ENCODE measurements at regions not wholly inside any gene's neighbourhood (a gene's known extent, or its start where the extent isn't known, plus 50 kb on each side); places are given as distances from the start of the nearest gene placed in this dataset.

DNA sequence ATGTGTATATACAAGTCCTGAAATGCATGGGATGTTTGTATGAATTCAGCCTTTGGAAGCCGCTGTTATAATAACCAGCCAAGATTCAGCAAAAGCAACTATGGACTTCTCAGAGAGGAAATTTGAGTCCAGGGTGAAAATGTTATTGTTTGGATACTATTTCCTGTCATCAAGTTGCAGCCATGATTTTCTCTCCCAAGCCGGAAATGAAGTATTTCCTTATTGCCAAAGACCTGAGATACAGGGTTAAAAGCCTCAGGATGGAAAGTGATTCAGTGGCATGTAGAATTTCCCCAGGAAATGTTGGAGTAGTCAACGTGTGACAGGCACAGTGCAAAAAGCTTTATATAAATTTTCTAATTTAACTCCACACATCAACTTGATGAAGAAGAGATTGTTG, 133.9 kb downstream of the IRS2 start:
- in situ Hi-C loops (cut with HindIII; ENCODE audit: low pct_unique_long_range_greater_than_20kb, low sequenced_read_pairs): no loop called here
- DNase-seq (ENCODE audit: low read depth, low spot score): no peak

GRCh38 chr13:109651854-109652253, 134.5 kb downstream of the IRS2 start:
- no peak for DNase-seq (ENCODE audit: low read depth, low spot score)
- in situ Hi-C loops (cut with HindIII; ENCODE audit: low pct_unique_long_range_greater_than_20kb, low sequenced_read_pairs): no loop called here

- in situ Hi-C loops (cut with HindIII; ENCODE audit: low pct_unique_long_range_greater_than_20kb, low sequenced_read_pairs): no loop called here
- DNase-seq (ENCODE audit: low read depth, low spot score): no peak
Observed at GRCh38 chr13:109651311-109651710, 135.1 kb downstream of the IRS2 start.

DNA sequence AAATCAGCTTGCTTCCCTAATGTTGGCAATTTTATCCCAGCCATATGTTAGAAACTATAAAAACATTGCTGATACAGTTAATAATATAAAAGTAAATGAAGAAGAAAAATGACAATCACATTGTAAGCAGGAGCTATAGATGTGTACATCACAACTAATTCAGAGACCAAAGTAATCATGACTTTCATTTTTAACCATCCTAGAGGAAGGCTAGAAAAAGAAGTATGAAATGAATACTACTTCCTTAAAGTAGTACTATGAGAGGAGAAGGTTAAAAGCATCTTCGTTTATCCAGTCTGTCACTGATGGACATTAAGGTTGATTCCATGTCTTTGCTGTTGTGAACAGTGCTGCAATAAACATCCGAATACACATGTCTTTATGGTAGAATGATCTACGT, 135.5 kb downstream of the IRS2 start:
- in situ Hi-C loops (cut with HindIII; ENCODE audit: low pct_unique_long_range_greater_than_20kb, low sequenced_read_pairs): no loop called here
- no peak for DNase-seq (ENCODE audit: low read depth, low spot score)

DNA sequence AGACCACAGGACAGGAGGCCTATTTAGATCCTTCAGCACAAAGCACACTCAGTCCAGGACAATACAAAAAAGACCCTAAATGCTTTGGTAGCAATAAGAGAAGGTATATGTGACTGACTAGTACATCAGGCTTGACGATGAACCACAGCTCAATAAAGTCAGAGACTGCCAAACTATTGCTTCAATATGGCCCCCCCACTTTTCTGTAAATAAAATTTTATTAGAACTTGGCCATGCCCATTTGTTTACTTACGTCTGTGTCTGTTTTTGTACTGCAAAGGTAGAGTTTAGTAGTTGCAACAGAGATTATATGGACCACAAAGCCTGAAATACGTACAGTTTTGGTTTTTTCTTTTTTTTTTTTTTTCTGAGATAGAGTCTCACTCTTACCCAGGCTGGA, 136.7 kb downstream of the IRS2 start:
- no peak for DNase-seq (ENCODE audit: low read depth, low spot score)
- in situ Hi-C loops (cut with HindIII; ENCODE audit: low pct_unique_long_range_greater_than_20kb, low sequenced_read_pairs): no loop called here

DNA sequence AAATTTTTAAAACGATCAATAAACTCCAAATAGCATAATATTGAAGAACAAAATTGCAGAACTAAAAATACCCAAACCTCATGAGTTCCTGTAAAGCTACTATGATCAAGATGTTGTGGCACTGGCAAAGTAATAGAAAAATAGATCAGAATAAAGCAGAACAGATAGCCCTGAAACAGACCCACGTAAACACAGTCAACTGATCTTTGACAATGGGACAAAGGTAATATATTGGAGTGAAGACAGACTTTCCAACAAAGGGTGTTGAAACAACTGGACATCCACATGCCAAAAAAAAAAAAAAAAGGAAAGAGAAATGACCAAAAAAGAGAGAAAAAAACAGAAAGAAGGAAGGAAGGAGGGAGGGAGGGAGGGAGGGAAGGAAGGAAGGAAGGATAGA, 138.7 kb downstream of the IRS2 start:
- in situ Hi-C loops (cut with HindIII; ENCODE audit: low pct_unique_long_range_greater_than_20kb, low sequenced_read_pairs): no loop called here
- DNase-seq (ENCODE audit: low read depth, low spot score): no peak

DNA sequence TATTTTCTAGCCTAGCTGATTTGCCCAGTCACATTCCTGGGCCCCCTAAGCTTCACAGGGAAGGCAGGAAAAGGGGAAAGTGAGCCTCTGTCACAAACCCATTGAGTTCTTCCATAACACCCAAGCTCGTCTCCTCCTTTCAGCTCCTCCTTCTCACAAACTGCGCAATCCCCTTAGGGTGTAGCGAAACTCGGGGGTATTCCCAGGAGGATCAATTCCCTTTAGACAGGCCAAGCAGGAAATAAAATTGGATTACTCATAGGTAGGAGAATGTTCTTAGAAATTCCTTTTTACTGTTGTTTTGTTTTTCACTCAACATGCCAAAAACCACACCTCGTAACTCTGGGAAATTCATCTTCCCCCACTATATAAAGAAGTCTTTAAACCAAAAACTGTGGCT, 139.3 kb downstream of the IRS2 start:
- in situ Hi-C loops (cut with HindIII; ENCODE audit: low pct_unique_long_range_greater_than_20kb, low sequenced_read_pairs): no loop called here
- no peak for DNase-seq (ENCODE audit: low read depth, low spot score)

- in situ Hi-C loops (cut with HindIII; ENCODE audit: low pct_unique_long_range_greater_than_20kb, low sequenced_read_pairs): no loop called here
- DNase-seq (ENCODE audit: low read depth, low spot score): no peak
Observed at GRCh38 chr13:109646423-109646822, 140.0 kb downstream of the IRS2 start.

DNA sequence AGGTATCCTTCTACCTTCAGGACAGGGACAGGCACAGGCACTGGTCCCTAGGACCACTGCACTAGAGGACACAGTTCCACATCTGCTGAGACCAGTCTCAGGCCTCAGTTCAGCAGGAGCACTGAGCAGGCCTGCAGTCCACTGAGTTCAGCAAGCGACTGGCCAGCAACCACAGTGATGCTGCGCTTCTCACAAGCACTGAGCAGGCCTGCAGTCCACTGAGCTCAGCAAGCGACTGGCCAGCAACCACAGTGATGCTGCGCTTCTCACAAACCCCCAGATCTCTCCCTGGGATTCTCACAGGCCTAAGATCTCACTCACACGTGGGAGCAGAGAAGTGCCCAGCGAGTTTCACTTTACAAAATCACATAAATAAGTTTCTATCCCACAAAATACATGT, 140.6 kb downstream of the IRS2 start:
- no peak for DNase-seq (ENCODE audit: low read depth, low spot score)
- in situ Hi-C loops (cut with HindIII; ENCODE audit: low pct_unique_long_range_greater_than_20kb, low sequenced_read_pairs): no loop called here

DNA sequence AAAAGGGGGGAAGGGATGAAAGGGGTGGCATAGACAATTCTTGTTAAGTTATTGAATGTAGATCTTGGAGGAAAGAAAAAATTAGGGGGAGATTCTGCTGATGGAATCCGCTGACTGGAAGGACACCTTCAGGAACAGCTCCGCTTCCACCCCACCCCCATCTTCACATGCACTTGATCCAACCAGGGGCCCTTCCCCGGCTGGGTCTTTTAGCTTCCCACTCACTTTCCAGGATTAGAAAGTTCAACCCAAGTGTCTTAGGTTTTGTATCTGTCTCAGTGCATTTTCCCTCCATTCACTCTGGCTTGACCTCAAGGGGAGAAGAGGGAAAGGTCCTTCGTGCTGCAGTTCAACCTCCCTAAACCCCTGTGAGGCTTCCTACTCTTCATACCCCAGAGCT, 141.4 kb downstream of the IRS2 start:
- no peak for DNase-seq (ENCODE audit: low read depth, low spot score)
- in situ Hi-C loops (cut with HindIII; ENCODE audit: low pct_unique_long_range_greater_than_20kb, low sequenced_read_pairs): no loop called here

GRCh38 chr13:109644069-109644750, 142.2 kb downstream of the IRS2 start:
- DNase-seq (ENCODE audit: low read depth, low spot score): no peak
- in situ Hi-C loops (cut with HindIII; ENCODE audit: low pct_unique_long_range_greater_than_20kb, low sequenced_read_pairs): no loop called here

GRCh38 chr13:109642358-109642757, 144.0 kb downstream of the IRS2 start:
- in situ Hi-C loops (cut with HindIII; ENCODE audit: low pct_unique_long_range_greater_than_20kb, low sequenced_read_pairs): no loop called here
- no peak for DNase-seq (ENCODE audit: low read depth, low spot score)

- no peak for DNase-seq (ENCODE audit: low read depth, low spot score)
- in situ Hi-C loops (cut with HindIII; ENCODE audit: low pct_unique_long_range_greater_than_20kb, low sequenced_read_pairs): no loop called here
Observed at GRCh38 chr13:109636736-109637135, 149.6 kb downstream of the IRS2 start.

DNA sequence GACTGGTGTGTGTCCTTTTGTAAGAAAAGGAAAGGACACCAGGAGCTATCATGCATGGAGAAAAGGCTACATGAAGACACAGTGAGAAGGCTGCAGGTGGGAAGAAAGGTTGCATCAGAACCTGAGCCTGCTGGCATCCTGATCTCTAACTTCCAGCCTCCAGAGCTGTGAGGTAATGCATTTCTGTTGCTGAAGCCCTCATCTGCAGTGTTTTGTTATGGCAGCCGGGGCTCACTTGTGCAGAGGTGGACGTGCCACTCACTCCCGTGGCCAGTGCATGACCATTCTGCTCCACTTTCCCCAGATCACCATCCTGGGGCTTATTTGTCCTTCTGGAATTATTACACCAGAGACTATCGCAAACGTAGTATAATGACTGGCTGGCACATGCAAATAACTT, 155.3 kb downstream of the IRS2 start:
- in situ Hi-C loops (cut with HindIII; ENCODE audit: low pct_unique_long_range_greater_than_20kb, low sequenced_read_pairs): no loop called here
- no peak for DNase-seq (ENCODE audit: low read depth, low spot score)

- DNase-seq (ENCODE audit: low read depth, low spot score): no peak
- in situ Hi-C loops (cut with HindIII; ENCODE audit: low pct_unique_long_range_greater_than_20kb, low sequenced_read_pairs): no loop called here
Observed at GRCh38 chr13:109630271-109630670, 156.1 kb downstream of the IRS2 start.

DNA sequence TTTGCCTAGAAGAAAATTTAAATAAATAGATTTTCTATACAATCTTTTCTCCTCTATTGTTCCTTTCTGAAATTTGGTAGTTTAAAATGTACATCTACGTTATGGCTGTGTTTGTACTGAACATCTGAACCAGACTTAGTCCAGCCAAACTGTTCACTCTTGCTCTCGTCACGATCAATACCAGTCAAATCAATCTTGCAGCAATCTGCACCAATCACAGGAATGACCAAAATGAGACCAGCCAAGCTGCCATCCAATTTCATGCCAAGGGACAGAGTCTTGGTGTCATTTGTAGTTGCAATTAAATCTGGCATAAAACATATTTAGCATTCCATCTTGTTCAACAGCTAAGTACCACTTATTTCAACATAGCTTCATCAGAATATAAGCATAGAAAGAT, 156.6 kb downstream of the IRS2 start:
- in situ Hi-C loops (cut with HindIII; ENCODE audit: low pct_unique_long_range_greater_than_20kb, low sequenced_read_pairs): no loop called here
- no peak for DNase-seq (ENCODE audit: low read depth, low spot score)

DNA sequence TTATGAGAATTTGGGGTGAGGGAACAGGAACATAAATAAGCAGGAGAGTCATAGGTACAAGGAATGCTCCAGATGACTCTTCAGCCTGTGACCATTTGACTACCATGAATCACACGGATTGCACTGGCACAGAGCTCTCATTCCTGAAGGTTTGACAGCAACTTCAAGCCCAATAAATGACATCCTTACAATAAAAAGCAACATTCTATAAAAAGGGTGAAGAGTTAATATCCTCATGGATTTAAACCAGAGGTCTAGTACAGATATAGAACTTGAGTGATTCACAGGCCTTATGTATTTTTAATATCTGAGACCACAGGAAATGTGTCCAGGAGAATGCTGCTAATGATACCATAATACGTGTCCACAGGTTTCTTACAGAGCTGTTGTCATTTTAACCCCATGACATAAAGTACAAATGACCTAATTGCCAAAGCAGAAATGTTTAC, 158.1 kb downstream of the IRS2 start:
- in situ Hi-C loops (cut with HindIII; ENCODE audit: low pct_unique_long_range_greater_than_20kb, low sequenced_read_pairs): no loop called here
- no peak for DNase-seq (ENCODE audit: low read depth, low spot score)

DNA sequence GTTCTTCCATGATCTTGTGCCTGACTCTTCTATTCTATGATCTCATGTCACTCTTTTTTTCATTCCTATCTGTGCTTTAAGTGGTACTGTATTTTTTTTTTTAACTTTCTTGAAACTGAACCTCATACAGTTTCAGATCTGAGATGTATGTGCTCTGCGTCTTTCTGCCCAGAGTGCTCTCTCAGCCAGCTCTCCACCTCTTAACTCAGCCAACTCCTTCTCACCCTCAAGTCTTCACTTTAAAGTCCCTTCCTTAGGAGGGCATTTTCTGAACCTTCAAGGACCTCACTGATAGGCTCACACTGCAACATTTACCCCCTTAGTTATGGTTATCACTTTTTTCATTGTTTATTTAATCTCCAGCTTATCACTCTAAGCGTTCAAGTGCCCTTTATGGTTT, 158.7 kb downstream of the IRS2 start:
- in situ Hi-C loops (cut with HindIII; ENCODE audit: low pct_unique_long_range_greater_than_20kb, low sequenced_read_pairs): no loop called here
- no peak for DNase-seq (ENCODE audit: low read depth, low spot score)

DNA sequence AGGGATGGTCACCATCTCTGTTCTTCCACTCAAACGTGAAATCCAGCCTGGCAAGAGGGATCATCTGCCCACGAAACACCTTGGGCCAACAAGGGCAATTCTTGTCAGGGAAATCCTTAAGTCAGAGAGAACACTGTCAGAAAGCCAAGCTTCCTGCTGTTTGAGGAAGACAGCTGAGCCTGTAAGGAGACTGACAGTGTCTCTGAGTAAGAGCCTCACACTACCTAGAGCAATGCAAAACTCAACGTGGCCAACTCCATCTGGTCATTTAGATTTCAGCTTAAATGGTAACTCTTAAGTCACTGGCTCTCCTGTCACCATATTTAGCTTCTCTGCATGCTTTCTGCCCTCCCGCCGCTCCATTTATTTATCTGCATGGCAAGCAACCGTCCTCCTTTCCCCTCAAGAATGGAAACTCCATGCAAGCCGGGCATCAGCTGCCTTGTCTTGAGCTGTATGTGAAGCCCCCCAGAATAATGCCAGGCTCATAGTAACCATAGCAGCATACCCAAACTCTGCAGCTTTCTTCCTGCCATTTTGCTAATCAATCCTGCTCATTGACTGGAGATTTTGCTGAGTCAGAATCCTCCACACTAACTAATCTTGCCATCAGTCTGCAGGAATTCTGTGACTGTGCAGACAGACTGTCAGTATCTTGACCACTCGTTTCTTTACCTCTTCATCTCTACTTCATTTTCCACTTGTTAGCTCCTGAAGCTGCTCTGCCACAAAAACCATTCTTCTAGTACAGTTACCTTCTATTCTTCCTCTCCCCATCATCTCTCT, 159.8 kb downstream of the IRS2 start:
- no peak for DNase-seq (ENCODE audit: low read depth, low spot score)
- in situ Hi-C loops (cut with HindIII; ENCODE audit: low pct_unique_long_range_greater_than_20kb, low sequenced_read_pairs): no loop called here
